K562 (cell line): ENCODE measurements at regions not wholly inside any gene's neighbourhood (a gene's known extent, or its start where the extent isn't known, plus 50 kb on each side); places are given as distances from the start of the nearest gene placed in this dataset.

Experiments used
- ADNP ChIP-seq: fragments of 200-800 bp; sonication (Bioruptor generic); IDR thresholded peaks from 2 replicates; pipeline ENCODE4 v1.6.1; 2016; ENCODE audit warnings: missing genetic modification characterization, missing compliant biosample characterization
- CC2D1A ChIP-seq: fragments of 450-650 bp; IDR thresholded peaks from 2 replicates; pipeline ENCODE4 v1.6.1; 2017; ENCODE audit warnings: mild to moderate bottlenecking
- CHAMP1 ChIP-seq: fragments of 450-650 bp; IDR thresholded peaks from 2 replicates; pipeline ENCODE4 v1.6.1; 2016; ENCODE audit warnings: mild to moderate bottlenecking
- HLTF ChIP-seq: fragments of 450-650 bp; IDR thresholded peaks from 2 replicates; pipeline ENCODE4 v1.6.1; 2016
- NR4A1 ChIP-seq, 2 experiments: fragments of 250-450 bp in 1 of 2; fragments of 450-650 bp in 1 of 2; sonication (Bioruptor Pico) in 1 of 2; IDR thresholded peaks; 2 replicates each; pipeline versions ENCODE4 v1.4.0 to v1.6.1; 2016 to 2020; ENCODE audit warnings: mild to moderate bottlenecking in 2 of 2, missing compliant biosample characterization in 1 of 2, missing genetic modification characterization in 1 of 2, moderate library complexity in 1 of 2
- OTX1 ChIP-seq: fragments of 450-650 bp; formaldehyde crosslinking; IDR thresholded peaks from 2 replicates; pipeline ENCODE4 v1.4.0; 2022; ENCODE audit warnings: mild to moderate bottlenecking
- POU5F1 ChIP-seq: fragments of 150-350 bp; IDR thresholded peaks from 2 replicates; pipeline ENCODE4 v1.6.1; 2014; ENCODE audit warnings: borderline replicate concordance, low read length, low read depth, mild to moderate bottlenecking; ENCODE audit not compliant: partially characterized antibody
- RBFOX2 ChIP-seq: fragments of 200-400 bp; formaldehyde crosslinking; IDR thresholded peaks from 2 replicates; pipeline ENCODE4 v1.6.1; 2017; ENCODE audit warnings: low read depth, mild to moderate bottlenecking, low read length, moderate library complexity
- TBL1XR1 ChIP-seq, 2 experiments: IDR thresholded peaks; 2 replicates each; pipeline ENCODE4 v1.6.1; 2012; ENCODE audit warnings: improper control_type of control experiment in 2 of 2, low read length in 2 of 2, mild to moderate bottlenecking in 1 of 2
- ZNF217 ChIP-seq: sonication (generic); formaldehyde crosslinking; IDR thresholded peaks from 2 replicates; pipeline ENCODE4 v1.8.0; 2022; ENCODE audit warnings: mild to moderate bottlenecking, missing genetic modification reagents
- ZNF239 ChIP-seq: fragments of 250-450 bp; sonication (Bioruptor Pico); IDR thresholded peaks from 2 replicates; pipeline ENCODE4 v1.4.0; 2020; ENCODE audit warnings: mild to moderate bottlenecking
- ZNF274 ChIP-seq: IDR thresholded peaks from 2 replicates; pipeline ENCODE4 v1.6.1; 2011; ENCODE audit warnings: low read depth, mild to moderate bottlenecking, low read length, moderate library complexity, borderline replicate concordance
- ZNF431 ChIP-seq: sonication (generic); formaldehyde crosslinking; IDR thresholded peaks from 2 replicates; pipeline ENCODE4 v1.8.0; 2022; ENCODE audit warnings: mild to moderate bottlenecking, missing genetic modification reagents
- ZNF57 ChIP-seq: fragments of 450-650 bp; formaldehyde crosslinking; IDR thresholded peaks from 2 replicates; pipeline ENCODE4 v1.4.0; 2020; ENCODE audit warnings: mild to moderate bottlenecking, moderate library complexity
- TF ChIP-seq, protein P1 (sequence below): fragments of 200-800 bp; sonication (Bioruptor generic); IDR thresholded peaks from 2 replicates; pipeline ENCODE4 v1.6.1; 2016; ENCODE audit warnings: missing genetic modification characterization, missing compliant biosample characterization
- TF ChIP-seq, protein P2 (sequence below), 2 experiments: fragments of 450-650 bp; conservative IDR thresholded peaks; 2 replicates each; pipeline ENCODE4 v1.6.1; 2017; ENCODE audit warnings: mild to moderate bottlenecking in 2 of 2, moderate library complexity in 2 of 2

DNA sequence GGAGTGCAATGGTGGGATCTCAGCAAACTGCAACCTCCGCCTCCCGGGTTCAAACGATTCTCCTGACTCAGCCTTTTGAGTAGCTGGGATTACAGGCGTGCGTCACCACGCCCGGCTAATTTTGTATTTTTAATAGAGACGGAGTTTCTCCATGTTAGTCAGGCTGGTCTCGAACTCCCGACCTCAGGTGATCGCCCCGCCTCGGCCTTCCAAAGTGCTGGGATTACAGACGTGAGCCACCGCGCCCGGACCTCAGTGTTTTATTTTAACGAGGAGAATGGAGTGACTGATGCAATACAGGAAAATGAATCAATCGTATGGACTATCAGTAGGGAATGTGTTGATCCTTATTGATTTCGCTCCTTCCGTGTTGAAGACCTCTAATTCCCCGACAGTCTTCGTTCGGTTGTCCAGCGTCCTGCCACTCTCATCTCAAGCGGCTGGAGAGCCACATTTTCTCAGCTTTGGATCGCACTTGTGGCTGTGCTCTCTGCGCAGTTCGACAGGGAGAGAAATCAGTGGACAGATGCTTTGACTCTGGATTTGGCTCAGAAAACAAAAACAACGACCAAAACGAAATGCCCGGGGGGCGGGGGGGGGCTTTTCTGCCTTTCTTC lies 166.2 kb downstream of the TRIM27 start (continued):
- TF ChIP-seq, protein P1, sequence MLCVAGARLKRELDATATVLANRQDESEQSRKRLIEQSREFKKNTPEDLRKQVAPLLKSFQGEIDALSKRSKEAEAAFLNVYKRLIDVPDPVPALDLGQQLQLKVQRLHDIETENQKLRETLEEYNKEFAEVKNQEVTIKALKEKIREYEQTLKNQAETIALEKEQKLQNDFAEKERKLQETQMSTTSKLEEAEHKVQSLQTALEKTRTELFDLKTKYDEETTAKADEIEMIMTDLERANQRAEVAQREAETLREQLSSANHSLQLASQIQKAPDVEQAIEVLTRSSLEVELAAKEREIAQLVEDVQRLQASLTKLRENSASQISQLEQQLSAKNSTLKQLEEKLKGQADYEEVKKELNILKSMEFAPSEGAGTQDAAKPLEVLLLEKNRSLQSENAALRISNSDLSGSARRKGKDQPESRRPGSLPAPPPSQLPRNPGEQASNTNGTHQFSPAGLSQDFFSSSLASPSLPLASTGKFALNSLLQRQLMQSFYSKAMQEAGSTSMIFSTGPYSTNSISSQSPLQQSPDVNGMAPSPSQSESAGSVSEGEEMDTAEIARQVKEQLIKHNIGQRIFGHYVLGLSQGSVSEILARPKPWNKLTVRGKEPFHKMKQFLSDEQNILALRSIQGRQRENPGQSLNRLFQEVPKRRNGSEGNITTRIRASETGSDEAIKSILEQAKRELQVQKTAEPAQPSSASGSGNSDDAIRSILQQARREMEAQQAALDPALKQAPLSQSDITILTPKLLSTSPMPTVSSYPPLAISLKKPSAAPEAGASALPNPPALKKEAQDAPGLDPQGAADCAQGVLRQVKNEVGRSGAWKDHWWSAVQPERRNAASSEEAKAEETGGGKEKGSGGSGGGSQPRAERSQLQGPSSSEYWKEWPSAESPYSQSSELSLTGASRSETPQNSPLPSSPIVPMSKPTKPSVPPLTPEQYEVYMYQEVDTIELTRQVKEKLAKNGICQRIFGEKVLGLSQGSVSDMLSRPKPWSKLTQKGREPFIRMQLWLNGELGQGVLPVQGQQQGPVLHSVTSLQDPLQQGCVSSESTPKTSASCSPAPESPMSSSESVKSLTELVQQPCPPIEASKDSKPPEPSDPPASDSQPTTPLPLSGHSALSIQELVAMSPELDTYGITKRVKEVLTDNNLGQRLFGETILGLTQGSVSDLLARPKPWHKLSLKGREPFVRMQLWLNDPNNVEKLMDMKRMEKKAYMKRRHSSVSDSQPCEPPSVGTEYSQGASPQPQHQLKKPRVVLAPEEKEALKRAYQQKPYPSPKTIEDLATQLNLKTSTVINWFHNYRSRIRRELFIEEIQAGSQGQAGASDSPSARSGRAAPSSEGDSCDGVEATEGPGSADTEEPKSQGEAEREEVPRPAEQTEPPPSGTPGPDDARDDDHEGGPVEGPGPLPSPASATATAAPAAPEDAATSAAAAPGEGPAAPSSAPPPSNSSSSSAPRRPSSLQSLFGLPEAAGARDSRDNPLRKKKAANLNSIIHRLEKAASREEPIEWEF (CRISPR knock-in tag): no peak; the same call in 1 of the 2 replicates
- no peak for TF ChIP-seq HLTF
- TF ChIP-seq ZNF217 (CRISPR knock-in tag): no peak
- peak; percentile 11; the same call in 1 of the 2 replicates for TF ChIP-seq CC2D1A
- TF ChIP-seq ZNF57 (CRISPR knock-in tag): no peak
- TF ChIP-seq, protein P2, sequence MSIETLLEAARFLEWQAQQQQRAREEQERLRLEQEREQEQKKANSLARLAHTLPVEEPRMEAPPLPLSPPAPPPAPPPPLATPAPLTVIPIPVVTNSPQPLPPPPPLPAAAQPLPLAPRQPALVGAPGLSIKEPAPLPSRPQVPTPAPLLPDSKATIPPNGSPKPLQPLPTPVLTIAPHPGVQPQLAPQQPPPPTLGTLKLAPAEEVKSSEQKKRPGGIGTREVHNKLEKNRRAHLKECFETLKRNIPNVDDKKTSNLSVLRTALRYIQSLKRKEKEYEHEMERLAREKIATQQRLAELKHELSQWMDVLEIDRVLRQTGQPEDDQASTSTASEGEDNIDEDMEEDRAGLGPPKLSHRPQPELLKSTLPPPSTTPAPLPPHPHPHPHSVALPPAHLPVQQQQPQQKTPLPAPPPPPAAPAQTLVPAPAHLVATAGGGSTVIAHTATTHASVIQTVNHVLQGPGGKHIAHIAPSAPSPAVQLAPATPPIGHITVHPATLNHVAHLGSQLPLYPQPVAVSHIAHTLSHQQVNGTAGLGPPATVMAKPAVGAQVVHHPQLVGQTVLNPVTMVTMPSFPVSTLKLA (conservative IDR thresholded peaks at IDR 0.05): no peak
- no peak for TF ChIP-seq OTX1
- TF ChIP-seq TBL1XR1 (IDR thresholded peaks at IDR 0.05; ENCODE audit: low read length in 2 of 2): no peak; a peak in 1 of 4 replicates
- TF ChIP-seq ZNF431 (CRISPR knock-in tag): no peak
- no peak for TF ChIP-seq ZNF274
- TF ChIP-seq RBFOX2: peak; percentile 73
- TF ChIP-seq ZNF239 (CRISPR knock-in tag): no peak; the same call in 1 of the 2 replicates
- 0 out of 2 replicates have a peak, but pooled peaks have one; percentile 26 for TF ChIP-seq CHAMP1
- TF ChIP-seq ADNP: peak; percentile 98
- TF ChIP-seq NR4A1 (CRISPR knock-in tag; IDR thresholded peaks at IDR 0.05): no peak
- TF ChIP-seq NR4A1 (tag; IDR thresholded peaks at IDR 0.05): 0 out of 2 replicates have a peak, but pooled peaks have one; percentile 1
- TF ChIP-seq POU5F1: no peak
